Caco-2 (cell line): ENCODE measurements at regions not wholly inside any gene's neighbourhood (a gene's known extent, or its start where the extent isn't known, plus 50 kb on each side); places are given as distances from the start of the nearest gene placed in this dataset.

Source experiments
- BruUV-seq: library from RNA; stranded (reverse); fragments of 400-500 nt; replicated peaks from 2 replicates; lab custom pipeline; 2021; lab: Mats Ljungman, UMichigan
- CTCF ChIA-PET: fragments of 300-600 bp; sonication (Branson Sonifier 250); formaldehyde crosslinking; loops from one replicate; lab custom pipeline; 2022; ENCODE audit warnings: antibody characterized with exemption; lab: Charles Lee
- POLR2A ChIA-PET: fragments of 300-600 bp; sonication (Branson Sonifier 250); formaldehyde crosslinking; loops from one replicate; lab custom pipeline; 2022; ENCODE audit warnings: antibody characterized with exemption; lab: Charles Lee
- DNase-seq, 2 experiments: peaks; one replicate each; pipeline versions ENCODE4 v3.0.0 to v3.0.0-alpha.2; 2020 to 2022
- H3K27me3 ChIP-seq: replicated peaks from 2 replicates; pipeline ENCODE4 v1.6.0; 2011; ENCODE audit warnings: low read length; ENCODE audit not compliant: control insufficient read depth, insufficient read depth
- H3K36me3 ChIP-seq: 2 replicates; pipeline ENCODE4 v1.5.1; 2011; ENCODE audit warnings: low read length; ENCODE audit not compliant: control insufficient read depth, insufficient read depth
- H3K4me1 ChIP-seq: fragments of 250-450 bp; sonication (Bioruptor Pico); 2 replicates; pipeline ENCODE4 v1.5.1; 2020; ENCODE audit warnings: mild to moderate bottlenecking
- H3K4me3 ChIP-seq: 2 replicates; pipeline ENCODE4 v1.5.1; 2011; ENCODE audit warnings: low read depth, mild to moderate bottlenecking, control low read depth, low read length
- H3K9me3 ChIP-seq: fragments of 250-450 bp; sonication (Bioruptor Pico); 2 replicates; pipeline ENCODE4 v1.5.1; 2020; ENCODE audit warnings: mild to moderate bottlenecking, moderate library complexity
- H3K27ac Mint-ChIP-seq: one replicate; pipeline ENCODE4 v1.8.0; 2022; ENCODE audit warnings: mixed read lengths; ENCODE audit not compliant: unreplicated experiment
- H3K27me3 Mint-ChIP-seq: one replicate; pipeline ENCODE4 v1.8.0; 2022; ENCODE audit warnings: mixed read lengths; ENCODE audit not compliant: insufficient read depth, unreplicated experiment
- H3K36me3 Mint-ChIP-seq: one replicate; pipeline ENCODE4 v1.8.0; 2022; ENCODE audit warnings: mild to moderate bottlenecking, mixed read lengths; ENCODE audit not compliant: insufficient read depth, unreplicated experiment
- H3K4me1 Mint-ChIP-seq: one replicate; pipeline ENCODE4 v1.8.0; 2022; ENCODE audit warnings: low read depth, mixed read lengths; ENCODE audit not compliant: unreplicated experiment
- H3K4me3 Mint-ChIP-seq: one replicate; pipeline ENCODE4 v1.8.0; 2022; ENCODE audit warnings: mild to moderate bottlenecking, moderate library complexity, mixed read lengths; ENCODE audit not compliant: unreplicated experiment
- H3K9me3 Mint-ChIP-seq: one replicate; pipeline ENCODE4 v1.8.0; 2022; ENCODE audit warnings: mixed read lengths; ENCODE audit not compliant: unreplicated experiment
- CTCF ChIP-seq, 2 experiments: fragments of 200-600 bp in 1 of 2; IDR thresholded peaks; 1 replicate in 1 of 2; 2 replicates in 1 of 2; pipeline versions ENCODE4 v1.5.1 to v1.8.0; 2011 to 2022; ENCODE audit warnings: antibody characterized with exemption in 1 of 2, control low read depth in 1 of 2, inconsistent platforms in 1 of 2, low read depth in 1 of 2, low read length in 1 of 2, mild to moderate bottlenecking in 1 of 2, moderate library complexity in 1 of 2; ENCODE audit not compliant: insufficient read depth in 1 of 2, severe bottlenecking in 1 of 2, unreplicated experiment in 1 of 2
- intact Hi-C: fragments of 100-400 bp; cut with micrococcal nuclease; formaldehyde crosslinking; loops from one replicate; pipeline ENCODE4 v1.10.0; 2022; ENCODE audit not compliant: unreplicated experiment

GRCh38 chr4:52420330-52420729 lies 238.8 kb downstream of the USP46 start:
- Mint-ChIP-seq H3K9me3 (no peaks in the 10 kb centered on the region), H3K4me3 (no peak overlapping the region), H3K36me3 (no peaks in the 10 kb centered on the region), H3K4me1 (no peaks in the 10 kb centered on the region), H3K27me3 (peaks cover 4% of the 10 kb centered on the region), H3K27ac (no peak overlapping the region)
- no peak for TF ChIP-seq CTCF (IDR thresholded peaks at IDR 0.05; ENCODE audit: insufficient read depth in 1 of 2, low read depth in 1 of 2, low read length in 1 of 2, severe bottlenecking in 1 of 2, unreplicated experiment in 1 of 2)
- Histone ChIP-seq H3K27me3 (no peaks in the 10 kb centered on the region), H3K36me3 (no peaks in the 10 kb centered on the region), H3K4me3 (no peak overlapping the region), H3K4me1 (no peaks in the 10 kb centered on the region), H3K9me3 (no peaks in the 10 kb centered on the region)
- CTCF ChIA-PET: interaction anchor here (0.6 kb wide), 1 partner anchor 33 kb away, joined by 4 read pairs; no protein-coding TSS in a partner anchor
- no peak for DNase-seq
- BruUV-seq: no TSS peak
- POLR2A ChIA-PET: no interaction called here
- intact Hi-C loops: no loop called here

- Mint-ChIP-seq H3K4me1 (no peaks in the 10 kb centered on the region), H3K9me3 (no peaks in the 10 kb centered on the region), H3K36me3 (no peaks in the 10 kb centered on the region), H3K4me3 (no peak overlapping the region), H3K27ac (no peak overlapping the region), H3K27me3 (peaks cover 4% of the 10 kb centered on the region)
- no peak for TF ChIP-seq CTCF (IDR thresholded peaks at IDR 0.05; ENCODE audit: insufficient read depth in 1 of 2, low read depth in 1 of 2, low read length in 1 of 2, severe bottlenecking in 1 of 2, unreplicated experiment in 1 of 2)
- Histone ChIP-seq H3K4me3 (no peak overlapping the region), H3K4me1 (no peaks in the 10 kb centered on the region), H3K36me3 (no peaks in the 10 kb centered on the region), H3K27me3 (no peaks in the 10 kb centered on the region), H3K9me3 (no peaks in the 10 kb centered on the region)
- CTCF ChIA-PET: no interaction called here
- no peak for DNase-seq
- POLR2A ChIA-PET: no interaction called here
- intact Hi-C loops: no loop called here
- no TSS peak for BruUV-seq
Measured at GRCh38 chr4:52421811-52422213, 237.3 kb downstream of the USP46 start.

GRCh38 chr4:52423967-52424366 lies 235.1 kb downstream of the USP46 start:
- no peak overlapping the region for H3K4me3 ChIP-seq
- no peaks in the 10 kb centered on the region for H3K4me1 ChIP-seq
- BruUV-seq: no TSS peak
- TF ChIP-seq CTCF (IDR thresholded peaks at IDR 0.05; ENCODE audit: insufficient read depth in 1 of 2, low read depth in 1 of 2, low read length in 1 of 2, severe bottlenecking in 1 of 2, unreplicated experiment in 1 of 2): no peak
- H3K36me3 Mint-ChIP-seq: no peaks in the 10 kb centered on the region
- no peak overlapping the region for H3K4me3 Mint-ChIP-seq
- ChIA-PET POLR2A (no interaction called here), CTCF (no interaction called here)
- no peak for DNase-seq
- H3K36me3 ChIP-seq: no peaks in the 10 kb centered on the region
- peaks cover 2% of the 10 kb centered on the region for H3K27me3 Mint-ChIP-seq
- intact Hi-C loops: no loop called here
- H3K27me3 ChIP-seq: no peaks in the 10 kb centered on the region
- H3K9me3 ChIP-seq: no peaks in the 10 kb centered on the region
- H3K27ac Mint-ChIP-seq: no peak overlapping the region
- no peaks in the 10 kb centered on the region for H3K4me1 Mint-ChIP-seq
- no peaks in the 10 kb centered on the region for H3K9me3 Mint-ChIP-seq
